GM13977 (cell line): ENCODE measurements at regions not wholly inside any gene's neighbourhood (a gene's known extent, or its start where the extent isn't known, plus 50 kb on each side); places are given as distances from the start of the nearest gene placed in this dataset.

Experiments used
- DNase-seq: peaks from one replicate; pipeline ENCODE4 v3.0.0; 2012; ENCODE audit warnings: low spot score
- CTCF ChIP-seq: IDR thresholded peaks from 2 replicates; pipeline ENCODE4 v1.5.1; 2012; ENCODE audit warnings: mild to moderate bottlenecking, control low read depth; ENCODE audit not compliant: insufficient read depth; ENCODE audit errors: extremely low read depth, missing control alignments
- in situ Hi-C: fragments of 300-500 bp; cut with MboI; formaldehyde crosslinking; loops from one replicate; pipeline ENCODE4 v1.12.0; 2022; ENCODE audit warnings: low sequenced_read_pairs, low pct_unique_long_range_greater_than_20kb, mixed read lengths, inconsistent platforms; ENCODE audit not compliant: unreplicated experiment

DNA sequence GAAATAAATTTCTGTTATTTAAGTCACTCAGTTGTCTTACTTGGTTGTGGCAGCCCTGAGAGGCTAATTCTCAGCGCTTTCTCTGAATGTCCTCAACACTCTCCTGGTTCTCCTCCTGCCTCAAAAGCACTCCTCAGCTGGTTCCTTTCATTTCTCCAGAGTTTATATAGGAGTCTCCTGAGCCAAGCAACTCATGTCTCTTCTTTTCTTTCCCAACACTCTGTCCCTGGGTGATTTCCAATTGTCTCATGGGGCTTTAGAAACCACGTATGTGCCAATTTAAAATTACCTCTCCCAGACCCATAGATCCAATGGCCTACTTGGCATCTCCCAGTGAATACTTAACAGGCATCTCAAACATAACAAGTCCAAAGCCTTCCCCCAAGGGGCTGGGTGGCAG is 184.3 kb downstream of the TTC32 start:
- TF ChIP-seq CTCF, result no peak
- DNase-seq, result no peak
- in situ Hi-C loops, result no loop called here

GRCh38 chr2:19714926-19715325 is 186.9 kb downstream of the TTC32 start:
- no peak for DNase-seq
- in situ Hi-C loops, result no loop called here
- TF ChIP-seq CTCF, result no peak

- TF ChIP-seq CTCF, result no peak
- in situ Hi-C loops, result no loop called here
- no peak for DNase-seq
These were observed 188.9 kb downstream of the TTC32 start for GRCh38 chr2:19712850-19713249.

DNA sequence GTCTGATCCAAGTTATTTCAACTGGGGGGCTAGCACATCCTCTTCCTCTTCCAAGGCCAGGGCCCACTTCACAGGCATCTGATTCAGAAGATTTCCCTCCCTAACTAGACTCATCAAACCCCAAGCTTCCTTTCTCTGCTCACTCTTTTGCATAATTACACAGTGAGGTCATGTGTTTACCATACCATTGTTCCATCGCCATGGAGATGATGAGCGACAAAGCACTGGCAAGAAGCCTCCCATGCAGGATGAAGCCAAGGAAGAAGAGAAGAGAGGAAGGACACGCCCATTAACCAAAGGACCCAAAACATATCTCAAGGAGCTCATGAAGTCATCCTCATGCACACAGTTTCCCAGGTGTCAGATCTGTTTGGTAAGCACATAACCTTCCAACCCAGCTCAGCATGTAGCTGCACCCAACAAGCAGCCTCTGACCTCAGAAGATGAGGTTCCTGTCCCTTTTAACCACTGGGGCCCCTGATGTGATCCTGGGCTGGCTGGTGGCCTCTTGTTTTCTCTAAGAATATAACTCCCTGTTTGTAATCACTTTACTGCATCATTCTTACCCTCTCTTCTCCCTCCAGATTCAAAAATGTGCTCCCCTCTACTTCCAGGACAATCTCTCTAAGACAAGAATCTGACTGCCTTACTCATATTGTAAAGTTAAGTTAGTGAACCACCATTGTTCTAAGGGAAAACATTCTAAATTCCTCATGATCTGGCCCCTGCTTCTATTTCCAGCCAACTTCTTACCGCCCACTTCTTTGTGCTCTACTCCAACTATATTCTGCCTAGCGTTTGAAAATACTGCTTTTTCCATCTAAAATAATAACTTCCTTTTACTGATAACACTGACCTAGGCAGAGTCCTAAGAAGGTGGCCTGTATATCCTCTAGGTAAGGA is 190.1 kb downstream of the TTC32 start:
- TF ChIP-seq CTCF, result no peak
- DNase-seq, result no peak
- in situ Hi-C loops, result no loop called here

GRCh38 chr2:19710230-19710629 is 191.6 kb downstream of the TTC32 start:
- in situ Hi-C loops, result no loop called here
- no peak for TF ChIP-seq CTCF
- DNase-seq, result no peak

DNA sequence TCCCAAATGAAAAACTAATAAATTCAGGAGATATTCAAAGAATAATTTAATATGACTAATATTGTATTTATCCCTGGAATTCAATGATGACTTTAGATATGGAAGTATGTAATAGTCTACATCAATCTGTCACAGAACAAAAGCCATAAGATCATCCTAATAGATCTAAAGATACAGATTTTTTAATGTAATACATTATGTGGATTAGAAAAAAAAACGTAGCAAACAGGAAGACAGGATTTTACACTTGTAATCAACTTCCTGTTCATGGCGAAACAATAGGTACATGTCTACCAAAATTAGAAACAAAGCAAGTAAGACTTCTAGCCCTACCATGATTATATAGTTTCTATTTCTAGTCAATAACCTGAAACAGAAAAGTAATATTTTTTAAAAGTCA is 192.2 kb downstream of the TTC32 start:
- in situ Hi-C loops, result no loop called here
- TF ChIP-seq CTCF, result no peak
- no peak for DNase-seq
